ENCODE measurements at regions not wholly inside any gene's neighbourhood (a gene's known extent, or its start where the extent isn't known, plus 50 kb on each side); places are given as distances from the start of the nearest gene placed in this dataset.

- no TSS peak for BruUV-seq (replicated peaks)
- CTCF ChIA-PET: no interaction called here
- WGBS (ENCODE audit: insufficient coverage, insufficient replicate concordance, low lambda C conversion rate, missing lambda C conversion rate): 40% methylated on average over 16 of the region's 16 CpGs
- Histone ChIP-seq H3K4me3 (no peak overlapping the region), H3K27ac (ENCODE audit: control insufficient read depth, insufficient read depth) (no peak overlapping the region), H3K4me1 (ENCODE audit: control insufficient read depth, insufficient read depth, low read length) (no peaks in the 10 kb centered on the region), H3K27me3 (replicated peaks in 1 of 2; ENCODE audit: control insufficient read depth in 2 of 2, insufficient read depth in 2 of 2, low read length in 1 of 2) (no peaks in the 10 kb centered on the region; a peak in 1 of 4 replicates), H3K36me3 (ENCODE audit: control insufficient read depth in 2 of 2, insufficient read depth in 2 of 2, low read length in 1 of 2) (no peaks in the 10 kb centered on the region), H4K20me1 (ENCODE audit: control insufficient read depth, insufficient read depth) (no peaks in the 10 kb centered on the region), H2AFZ (ENCODE audit: control insufficient read depth, low read depth, low read length) (no peak overlapping the region), H3K9me3 (replicated peaks; ENCODE audit: control insufficient read depth, insufficient read depth, low read length) (no peaks in the 10 kb centered on the region), H3K4me2 (ENCODE audit: control insufficient read depth, insufficient read depth) (no peak overlapping the region), H3K9ac (ENCODE audit: control insufficient read depth, insufficient read depth, low read length) (no peak overlapping the region), H3K79me2 (ENCODE audit: control insufficient read depth, insufficient read depth, low read length) (no peaks in the 10 kb centered on the region)
- DNase-seq (ENCODE audit: low read depth, low spot score): no peak
- in situ Hi-C loops (cut with MboI) (no loop called here), intact Hi-C loops (cut with micrococcal nuclease; ENCODE audit: unreplicated experiment) (no loop called here)
- no peak for FAIRE-seq
- RAD21 ChIA-PET (ENCODE audit: unreplicated experiment): no interaction called here
- SMC1A ChIA-PET (ENCODE audit: uncharacterized antibody, unreplicated experiment): interaction anchor here (0.7 kb wide), 1 partner anchor 12 kb away, joined by 3 read pairs; no protein-coding TSS in a partner anchor
- POLR2A ChIA-PET: no interaction called here
- no peak for ATAC-seq
- TF ChIP-seq ATF7 (IDR thresholded peaks at IDR 0.05; ENCODE audit: low read depth) (no peak), ETV6 (conservative IDR thresholded peaks at IDR 0.05 in 1 of 2, IDR thresholded peaks at IDR 0.05 in 1 of 2; ENCODE audit: borderline replicate concordance in 1 of 2, low read depth in 1 of 2) (no peak), BHLHE40 (IDR thresholded peaks at IDR 0.05; ENCODE audit: borderline replicate concordance in 1 of 2, low read depth in 2 of 2, low read length in 1 of 2) (no peak), NFYA (IDR thresholded peaks at IDR 0.05; ENCODE audit: borderline replicate concordance, low read depth, low read length) (no peak), SIN3A (IDR thresholded peaks at IDR 0.05; ENCODE audit: low read depth, low read length) (no peak), ZNF217 (IDR thresholded peaks at IDR 0.05) (no peak), ESRRA (IDR thresholded peaks at IDR 0.05; ENCODE audit: low read length) (no peak), IRF5 (IDR thresholded peaks at IDR 0.05; ENCODE audit: borderline replicate concordance) (no peak), NR2C1 (IDR thresholded peaks at IDR 0.05) (no peak), SREBF1 (IDR thresholded peaks at IDR 0.05; ENCODE audit: low read length) (no peak)
- TF ChIP-seq, protein P1, sequence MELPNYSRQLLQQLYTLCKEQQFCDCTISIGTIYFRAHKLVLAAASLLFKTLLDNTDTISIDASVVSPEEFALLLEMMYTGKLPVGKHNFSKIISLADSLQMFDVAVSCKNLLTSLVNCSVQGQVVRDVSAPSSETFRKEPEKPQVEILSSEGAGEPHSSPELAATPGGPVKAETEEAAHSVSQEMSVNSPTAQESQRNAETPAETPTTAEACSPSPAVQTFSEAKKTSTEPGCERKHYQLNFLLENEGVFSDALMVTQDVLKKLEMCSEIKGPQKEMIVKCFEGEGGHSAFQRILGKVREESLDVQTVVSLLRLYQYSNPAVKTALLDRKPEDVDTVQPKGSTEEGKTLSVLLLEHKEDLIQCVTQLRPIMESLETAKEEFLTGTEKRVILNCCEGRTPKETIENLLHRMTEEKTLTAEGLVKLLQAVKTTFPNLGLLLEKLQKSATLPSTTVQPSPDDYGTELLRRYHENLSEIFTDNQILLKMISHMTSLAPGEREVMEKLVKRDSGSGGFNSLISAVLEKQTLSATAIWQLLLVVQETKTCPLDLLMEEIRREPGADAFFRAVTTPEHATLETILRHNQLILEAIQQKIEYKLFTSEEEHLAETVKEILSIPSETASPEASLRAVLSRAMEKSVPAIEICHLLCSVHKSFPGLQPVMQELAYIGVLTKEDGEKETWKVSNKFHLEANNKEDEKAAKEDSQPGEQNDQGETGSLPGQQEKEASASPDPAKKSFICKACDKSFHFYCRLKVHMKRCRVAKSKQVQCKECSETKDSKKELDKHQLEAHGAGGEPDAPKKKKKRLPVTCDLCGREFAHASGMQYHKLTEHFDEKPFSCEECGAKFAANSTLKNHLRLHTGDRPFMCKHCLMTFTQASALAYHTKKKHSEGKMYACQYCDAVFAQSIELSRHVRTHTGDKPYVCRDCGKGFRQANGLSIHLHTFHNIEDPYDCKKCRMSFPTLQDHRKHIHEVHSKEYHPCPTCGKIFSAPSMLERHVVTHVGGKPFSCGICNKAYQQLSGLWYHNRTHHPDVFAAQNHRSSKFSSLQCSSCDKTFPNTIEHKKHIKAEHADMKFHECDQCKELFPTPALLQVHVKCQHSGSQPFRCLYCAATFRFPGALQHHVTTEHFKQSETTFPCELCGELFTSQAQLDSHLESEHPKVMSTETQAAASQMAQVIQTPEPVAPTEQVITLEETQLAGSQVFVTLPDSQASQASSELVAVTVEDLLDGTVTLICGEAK (IDR thresholded peaks at IDR 0.05; ENCODE audit: borderline replicate concordance): no peak
- TF ChIP-seq, protein P2, sequence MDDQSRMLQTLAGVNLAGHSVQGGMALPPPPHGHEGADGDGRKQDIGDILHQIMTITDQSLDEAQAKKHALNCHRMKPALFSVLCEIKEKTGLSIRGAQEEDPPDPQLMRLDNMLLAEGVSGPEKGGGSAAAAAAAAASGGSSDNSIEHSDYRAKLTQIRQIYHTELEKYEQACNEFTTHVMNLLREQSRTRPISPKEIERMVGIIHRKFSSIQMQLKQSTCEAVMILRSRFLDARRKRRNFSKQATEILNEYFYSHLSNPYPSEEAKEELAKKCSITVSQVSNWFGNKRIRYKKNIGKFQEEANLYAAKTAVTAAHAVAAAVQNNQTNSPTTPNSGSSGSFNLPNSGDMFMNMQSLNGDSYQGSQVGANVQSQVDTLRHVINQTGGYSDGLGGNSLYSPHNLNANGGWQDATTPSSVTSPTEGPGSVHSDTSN (IDR thresholded peaks at IDR 0.05; ENCODE audit: insufficient replicate concordance, low read depth, low read length): no peak
- TF ChIP-seq, protein P3, sequence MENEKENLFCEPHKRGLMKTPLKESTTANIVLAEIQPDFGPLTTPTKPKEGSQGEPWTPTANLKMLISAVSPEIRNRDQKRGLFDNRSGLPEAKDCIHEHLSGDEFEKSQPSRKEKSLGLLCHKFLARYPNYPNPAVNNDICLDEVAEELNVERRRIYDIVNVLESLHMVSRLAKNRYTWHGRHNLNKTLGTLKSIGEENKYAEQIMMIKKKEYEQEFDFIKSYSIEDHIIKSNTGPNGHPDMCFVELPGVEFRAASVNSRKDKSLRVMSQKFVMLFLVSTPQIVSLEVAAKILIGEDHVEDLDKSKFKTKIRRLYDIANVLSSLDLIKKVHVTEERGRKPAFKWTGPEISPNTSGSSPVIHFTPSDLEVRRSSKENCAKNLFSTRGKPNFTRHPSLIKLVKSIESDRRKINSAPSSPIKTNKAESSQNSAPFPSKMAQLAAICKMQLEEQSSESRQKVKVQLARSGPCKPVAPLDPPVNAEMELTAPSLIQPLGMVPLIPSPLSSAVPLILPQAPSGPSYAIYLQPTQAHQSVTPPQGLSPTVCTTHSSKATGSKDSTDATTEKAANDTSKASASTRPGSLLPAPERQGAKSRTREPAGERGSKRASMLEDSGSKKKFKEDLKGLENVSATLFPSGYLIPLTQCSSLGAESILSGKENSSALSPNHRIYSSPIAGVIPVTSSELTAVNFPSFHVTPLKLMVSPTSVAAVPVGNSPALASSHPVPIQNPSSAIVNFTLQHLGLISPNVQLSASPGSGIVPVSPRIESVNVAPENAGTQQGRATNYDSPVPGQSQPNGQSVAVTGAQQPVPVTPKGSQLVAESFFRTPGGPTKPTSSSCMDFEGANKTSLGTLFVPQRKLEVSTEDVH (IDR thresholded peaks at IDR 0.05; ENCODE audit: low read depth, partially characterized antibody): no peak
Measured at GRCh38 chr5:142512043-142513042, 173.5 kb downstream of the FGF1 start.

Measured in GM12878 (cell line).